ENCODE measurements at regions not wholly inside any gene's neighbourhood (a gene's known extent, or its start where the extent isn't known, plus 50 kb on each side); places are given as distances from the start of the nearest gene placed in this dataset.

DNA sequence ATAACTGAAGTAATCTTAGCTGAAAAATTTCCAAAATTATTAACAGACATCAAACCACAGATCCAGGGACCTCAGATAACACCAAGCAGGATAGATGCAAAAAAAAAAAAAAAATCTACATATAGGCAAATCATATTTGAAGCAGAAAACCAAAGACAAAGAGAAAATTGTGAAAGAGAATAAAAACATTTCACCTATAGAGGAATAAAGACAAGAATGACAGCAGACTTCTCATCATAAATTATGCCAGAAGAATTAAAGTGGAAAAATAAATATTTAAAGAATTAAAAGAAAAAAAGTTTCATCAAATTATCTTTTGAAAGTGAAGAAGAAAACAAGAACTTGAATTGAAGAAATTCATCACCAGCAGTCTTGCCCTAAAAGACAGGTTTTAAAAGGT, 467.5 kb downstream of the GPAM start:
- H3K36me3 ChIP-seq (replicated peaks in 1 of 2), result no peaks in the 10 kb centered on the region
- H3K4me1 ChIP-seq (replicated peaks in 1 of 2), result no peaks in the 10 kb centered on the region
- H3K9me3 ChIP-seq (replicated peaks in 1 of 3), result peaks cover 0 to 23% (median 12%) of the 10 kb centered on the region in 3 donors
- TF ChIP-seq POLR2A (IDR thresholded peaks at IDR 0.05) (no peak), CTCF (IDR thresholded peaks at IDR 0.05) (no peak)
- H3K4me3 ChIP-seq, result no peak overlapping the region
- no peak overlapping the region for H3K27ac ChIP-seq
- no peaks in the 10 kb centered on the region for H3K27me3 ChIP-seq
- intact Hi-C loops (cut with DNase I), result no loop called here
- no peak for DNase-seq

DNA sequence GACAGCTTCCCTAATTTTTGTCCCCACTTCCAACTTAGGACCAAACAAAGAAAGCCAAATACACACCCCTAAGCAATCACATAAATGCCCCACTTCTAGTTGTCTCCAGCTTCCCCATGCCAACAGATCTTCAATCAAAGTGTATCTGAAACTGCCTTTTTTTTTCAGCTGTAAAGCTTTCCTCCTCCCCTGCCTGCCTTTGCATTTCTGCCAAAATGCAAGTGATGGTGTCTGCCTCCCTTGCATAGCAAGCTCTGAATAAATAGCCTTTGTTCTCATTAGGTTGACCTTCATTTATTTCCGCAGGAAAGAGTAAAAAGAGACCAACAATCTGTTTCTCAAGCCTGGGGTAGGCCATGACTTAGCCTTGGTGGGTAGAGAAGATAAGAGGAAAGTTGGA, 459.4 kb downstream of the GPAM start:
- Histone ChIP-seq H3K4me3 (no peak overlapping the region), H3K27me3 (no peaks in the 10 kb centered on the region), H3K27ac (no peak overlapping the region), H3K9me3 (replicated peaks in 1 of 3) (no peaks in the 10 kb centered on the region), H3K36me3 (replicated peaks in 1 of 2) (no peaks in the 10 kb centered on the region), H3K4me1 (replicated peaks in 1 of 2) (no peaks in the 10 kb centered on the region)
- intact Hi-C loops (cut with DNase I), result no loop called here
- TF ChIP-seq CTCF (IDR thresholded peaks at IDR 0.05) (no peak), POLR2A (IDR thresholded peaks at IDR 0.05) (no peak)
- no peak for DNase-seq
- 19 to 34% (median 30%) methylated on average over 1 of the region's 1 CpG for WGBS, 4 donors

GRCh38 chr10:111725050-111725449, 458.5 kb downstream of the GPAM start:
- no peak for TF ChIP-seq CTCF (IDR thresholded peaks at IDR 0.05)
- TF ChIP-seq POLR2A (IDR thresholded peaks at IDR 0.05), result no peak
- H3K36me3 ChIP-seq (replicated peaks in 1 of 2), result no peaks in the 10 kb centered on the region
- H3K4me1 ChIP-seq (replicated peaks in 1 of 2), result no peaks in the 10 kb centered on the region
- no peaks in the 10 kb centered on the region for H3K9me3 ChIP-seq (replicated peaks in 1 of 3)
- H3K27ac ChIP-seq, result no peak overlapping the region
- no peak overlapping the region for H3K4me3 ChIP-seq
- no peak for DNase-seq
- no peaks in the 10 kb centered on the region for H3K27me3 ChIP-seq
- intact Hi-C loops (cut with DNase I), result no loop called here

DNA sequence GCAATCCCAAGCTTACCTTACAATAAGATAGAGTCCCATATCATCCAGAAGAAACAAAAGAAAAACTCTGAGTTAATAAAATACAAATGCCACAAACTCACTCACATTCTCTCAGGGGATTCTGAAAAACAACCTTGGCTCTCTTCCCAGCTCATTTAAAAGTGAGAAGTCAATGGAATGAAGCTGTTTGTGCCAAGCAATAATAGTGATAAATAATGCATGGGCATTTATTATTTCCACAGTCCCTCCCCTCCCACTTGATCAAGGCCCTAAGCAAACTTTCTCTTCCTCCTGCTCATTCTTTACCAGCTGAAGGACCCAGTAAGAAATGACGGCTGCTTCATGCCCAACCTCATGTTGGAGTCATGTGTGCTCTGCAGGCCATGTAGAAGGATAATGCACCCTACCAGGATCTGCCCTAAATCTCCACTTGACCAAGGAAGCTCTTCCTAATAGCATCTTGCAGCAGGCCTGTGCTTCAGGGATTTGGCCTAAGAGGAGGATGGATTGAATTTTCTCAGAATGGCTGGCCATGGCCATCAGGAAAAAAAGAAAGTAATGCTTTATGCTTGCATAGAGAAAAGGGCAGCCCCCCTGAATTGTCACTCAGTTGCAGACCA, 451.3 kb downstream of the GPAM start:
- Histone ChIP-seq H3K9me3 (replicated peaks in 1 of 3) (no peaks in the 10 kb centered on the region), H3K27ac (no peak overlapping the region), H3K4me1 (replicated peaks in 1 of 2) (no peaks in the 10 kb centered on the region), H3K36me3 (replicated peaks in 1 of 2) (no peaks in the 10 kb centered on the region), H3K4me3 (no peak overlapping the region), H3K27me3 (no peaks in the 10 kb centered on the region)
- no peak for TF ChIP-seq POLR2A (IDR thresholded peaks at IDR 0.05)
- no peak for TF ChIP-seq CTCF (IDR thresholded peaks at IDR 0.05)
- WGBS, 4 donors, result 63 to 91% (median 79%) methylated on average over 1 of the region's 1 CpG
- intact Hi-C loops (cut with DNase I), result no loop called here
- no peak for DNase-seq
